ENCODE measurements at regions not wholly inside any gene's neighbourhood (a gene's known extent, or its start where the extent isn't known, plus 50 kb on each side); places are given as distances from the start of the nearest gene placed in this dataset.

DNA sequence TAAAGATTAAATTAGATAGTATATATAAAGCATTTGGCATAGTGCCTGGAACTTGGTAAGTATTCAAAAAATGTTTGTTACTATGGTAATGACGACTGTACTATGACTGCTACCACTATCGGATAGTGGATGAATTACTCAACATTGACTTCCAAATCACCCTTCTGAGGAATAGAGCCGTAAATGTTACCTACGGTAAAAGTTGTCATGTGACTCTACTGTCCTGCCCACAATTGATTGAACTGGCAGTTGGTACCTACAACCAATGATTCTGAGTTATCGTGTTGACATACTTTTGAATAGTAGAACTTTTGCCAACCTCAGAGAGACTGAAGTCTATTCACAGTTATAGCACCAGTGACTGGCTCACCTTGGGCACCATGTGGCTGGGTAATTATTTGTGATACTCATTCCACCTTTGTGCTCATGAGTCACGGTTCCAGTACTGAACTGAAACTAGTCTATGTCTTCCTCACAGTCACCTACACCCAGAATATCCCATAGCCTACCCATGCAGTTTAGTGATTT is 185.5 kb upstream of the PITX2 start:
- TF ChIP-seq POLR2A (IDR thresholded peaks at IDR 0.05; ENCODE audit: low read depth, low read length) (no peak), TAF1 (IDR thresholded peaks at IDR 0.05; ENCODE audit: low read depth, low read length) (no peak), POLR2AphosphoS5 (IDR thresholded peaks at IDR 0.05; ENCODE audit: low read depth, low read length) (no peak), SPI1 (IDR thresholded peaks at IDR 0.05; ENCODE audit: low read depth, low read length) (no peak), PAX5 (IDR thresholded peaks at IDR 0.05; ENCODE audit: insufficient read depth, low read length, severe bottlenecking) (no peak)
